ENCODE measurements at regions not wholly inside any gene's neighbourhood (a gene's known extent, or its start where the extent isn't known, plus 50 kb on each side); places are given as distances from the start of the nearest gene placed in this dataset.
"Not testable (repeated sequence)": the region's sequence is repeated elsewhere in the genome, so short reads cannot be mapped to it uniquely, and the experiment has no call there.

DNA sequence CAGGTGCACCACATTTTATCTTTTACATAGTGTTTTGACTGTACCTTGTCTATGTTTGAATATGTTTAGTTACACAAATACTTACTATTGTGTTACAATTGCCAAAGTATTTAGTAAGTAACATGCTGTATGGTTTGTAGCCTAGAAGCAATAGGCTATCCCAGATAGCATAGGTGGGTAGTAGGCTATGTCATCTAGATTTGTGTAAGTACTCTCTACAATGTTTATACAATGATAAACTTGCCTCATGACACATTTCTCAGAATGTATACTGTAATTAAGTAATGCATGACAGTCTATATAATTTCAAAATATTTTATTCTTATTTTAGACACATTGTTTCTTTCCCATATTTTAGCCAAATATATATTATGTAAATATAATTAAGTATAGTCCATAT lies 836.8 kb upstream of the CDH9 start:
- no peak for TF ChIP-seq CTCF (IDR thresholded peaks at IDR 0.05; ENCODE audit: low read length, missing control alignments)
- DNase-seq (ENCODE audit: low read depth): no peak
- H3K4me3 ChIP-seq (replicated peaks; ENCODE audit: low read depth, low read length): no peak overlapping the region

- TF ChIP-seq CTCF (IDR thresholded peaks at IDR 0.05; ENCODE audit: low read length, missing control alignments): no peak
- no peak for DNase-seq (ENCODE audit: low read depth)
- H3K4me3 ChIP-seq (replicated peaks; ENCODE audit: low read depth, low read length): no peak overlapping the region
Observed at GRCh38 chr5:27868292-27868691, 829.9 kb upstream of the CDH9 start.

GRCh38 chr5:27855491-27855890 lies 817.1 kb upstream of the CDH9 start:
- no peak for TF ChIP-seq CTCF (IDR thresholded peaks at IDR 0.05; ENCODE audit: low read length, missing control alignments)
- no peak for DNase-seq (ENCODE audit: low read depth)
- H3K4me3 ChIP-seq (replicated peaks; ENCODE audit: low read depth, low read length): no peak overlapping the region

GRCh38 chr5:27854243-27854852 lies 816.0 kb upstream of the CDH9 start:
- peak; percentile 23 for DNase-seq (ENCODE audit: low read depth)
- no peak overlapping the region for H3K4me3 ChIP-seq (replicated peaks; ENCODE audit: low read depth, low read length)
- TF ChIP-seq CTCF (IDR thresholded peaks at IDR 0.05; ENCODE audit: low read length, missing control alignments): no peak

GRCh38 chr5:27845248-27845647 lies 806.9 kb upstream of the CDH9 start:
- no peak overlapping the region for H3K4me3 ChIP-seq (replicated peaks; ENCODE audit: low read depth, low read length)
- DNase-seq (ENCODE audit: low read depth): no peak
- no peak for TF ChIP-seq CTCF (IDR thresholded peaks at IDR 0.05; ENCODE audit: low read length, missing control alignments)

- not testable (repeated sequence) for DNase-seq (ENCODE audit: low read depth); H3K4me3 ChIP-seq (replicated peaks; ENCODE audit: low read depth, low read length)
Observed at GRCh38 chr5:27836704-27837103, 798.3 kb upstream of the CDH9 start.

DNA sequence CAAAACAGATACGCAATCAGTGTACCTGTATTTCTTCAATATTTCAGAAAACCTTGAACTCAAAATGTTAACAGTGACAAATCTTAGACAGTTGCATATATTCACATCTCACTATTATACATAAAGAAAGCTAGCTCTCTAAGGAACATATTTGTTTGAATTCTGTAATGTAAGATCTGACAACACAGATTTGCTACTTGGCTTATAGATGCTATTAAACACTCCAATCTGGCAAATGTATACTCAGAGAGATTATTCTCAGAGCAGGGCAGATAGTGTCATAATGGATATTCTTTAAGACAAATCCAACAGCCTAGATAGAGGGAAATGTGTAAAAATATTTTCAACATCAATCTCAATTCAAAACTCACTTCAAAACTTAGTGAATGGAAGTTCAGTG lies 794.5 kb upstream of the CDH9 start:
- no peak for DNase-seq (ENCODE audit: low read depth)
- TF ChIP-seq CTCF (IDR thresholded peaks at IDR 0.05; ENCODE audit: low read length, missing control alignments): no peak

More for the DNA sequence above, 794.5 kb upstream of the CDH9 start:
- H3K4me3 ChIP-seq (replicated peaks; ENCODE audit: low read depth, low read length): no peak overlapping the region

All from fibroblast of pulmonary artery (primary cell).